Stimulated activated CD4-positive, alpha-beta T cell treated with anti-CD3 and anti-CD28 coated beads, Interleukin-1b, Interleukin-23, amount 100 ng/mL, for 4 hours (primary cell): ENCODE measurements at regions not wholly inside any gene's neighbourhood (a gene's known extent, or its start where the extent isn't known, plus 50 kb on each side); places are given as distances from the start of the nearest gene placed in this dataset.
"Not testable (repeated sequence)": the region's sequence is repeated elsewhere in the genome, so short reads cannot be mapped to it uniquely, and the experiment has no call there.

Source experiments
- DNase-seq, 2 donors: peaks; one replicate each; pipeline ENCODE4 v3.0.0-alpha.2; 2020; ENCODE audit warnings: low read depth in 2 of 2

- no peak for DNase-seq
Measured at GRCh38 chr2:211141646-211142045, 585.2 kb downstream of the CPS1 start.

- no peak for DNase-seq
Measured at GRCh38 chr2:211144078-211144477, 587.7 kb downstream of the CPS1 start.

DNA sequence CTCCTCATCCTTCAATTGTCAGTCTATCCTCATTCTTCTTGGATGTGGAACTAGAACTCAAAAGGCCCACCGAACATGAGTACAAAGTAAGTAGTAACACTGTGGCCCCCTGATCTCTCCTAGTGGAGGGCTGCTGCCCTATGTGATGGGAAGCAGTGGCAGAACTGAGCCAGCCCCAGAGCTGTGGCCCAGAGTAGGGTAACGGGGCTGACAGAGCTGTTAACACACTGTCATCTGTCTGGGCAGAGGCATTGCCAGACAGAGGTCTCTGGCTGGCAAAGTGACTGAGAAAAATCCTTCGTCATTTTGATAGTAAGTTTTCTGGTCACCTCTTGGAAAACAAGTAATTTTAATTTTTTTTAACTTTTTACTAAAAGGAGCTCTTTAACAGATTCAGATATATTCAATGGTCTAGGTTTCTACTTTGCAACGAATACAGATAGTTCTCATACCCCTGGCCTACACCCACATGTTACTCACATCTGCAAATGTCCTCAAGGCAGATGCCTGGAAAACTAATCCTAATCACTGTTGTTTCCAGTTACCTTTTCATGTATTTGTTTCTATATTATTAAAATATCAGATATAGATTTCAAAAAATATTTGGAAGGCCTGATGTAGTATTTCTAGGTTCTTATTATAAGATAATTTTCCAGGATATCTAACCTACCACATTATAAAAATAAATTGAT is 588.7 kb downstream of the CPS1 start:
- DNase-seq = no peak

- no peak for DNase-seq
Measured at GRCh38 chr2:211149731-211150130, 593.3 kb downstream of the CPS1 start.

- DNase-seq = no peak
Measured at GRCh38 chr2:211157211-211157610, 600.8 kb downstream of the CPS1 start.

- peak; percentile 28 to 55 for DNase-seq
Measured at GRCh38 chr2:211157856-211158463, 601.6 kb downstream of the CPS1 start.

DNA sequence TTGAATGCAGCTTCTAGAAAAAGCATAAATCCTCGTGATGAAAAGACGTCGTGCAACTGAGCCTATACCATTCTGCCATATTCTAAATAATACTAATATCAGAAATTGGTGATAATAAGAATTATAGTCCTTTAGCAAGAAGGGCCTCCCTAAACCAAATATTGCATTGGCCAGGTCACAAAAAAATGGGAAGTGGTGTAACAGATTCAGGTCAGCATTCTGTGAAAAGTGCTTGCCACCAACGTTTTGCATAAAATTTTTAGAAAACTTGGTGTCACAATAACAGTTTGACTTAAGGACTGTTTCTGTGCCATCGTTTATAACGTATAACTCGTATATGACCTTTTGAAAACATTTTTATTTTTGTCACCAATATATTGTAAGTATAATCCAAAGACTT is 603.6 kb downstream of the CPS1 start:
- DNase-seq = no peak

- DNase-seq = no peak
Measured at GRCh38 chr2:211161236-211161635, 604.8 kb downstream of the CPS1 start.

GRCh38 chr2:211162911-211163310 is 606.5 kb downstream of the CPS1 start:
- no peak for DNase-seq

DNA sequence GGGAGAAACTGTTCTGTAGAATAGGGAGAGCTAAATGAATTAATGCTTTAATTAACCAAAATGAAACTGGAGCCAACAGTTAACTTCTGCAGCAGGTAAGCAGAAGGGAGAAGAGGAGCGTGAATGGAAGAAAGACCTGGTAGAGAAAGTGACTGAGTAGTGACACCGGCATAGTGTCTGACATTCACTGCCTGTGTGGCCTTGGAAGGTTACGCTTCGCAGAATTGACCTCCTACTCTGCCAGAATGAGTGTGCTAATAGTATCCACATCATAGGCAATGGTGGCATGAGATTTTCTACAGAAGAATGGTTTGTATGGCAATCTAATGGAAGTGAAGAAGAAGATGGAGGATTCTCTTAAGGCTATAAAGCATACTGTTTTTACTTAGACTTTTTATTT is 614.4 kb downstream of the CPS1 start:
- DNase-seq = no peak

- DNase-seq = no peak
Measured at GRCh38 chr2:211174021-211174420, 617.6 kb downstream of the CPS1 start.

GRCh38 chr2:211174631-211175030 is 618.2 kb downstream of the CPS1 start:
- DNase-seq = no peak

DNA sequence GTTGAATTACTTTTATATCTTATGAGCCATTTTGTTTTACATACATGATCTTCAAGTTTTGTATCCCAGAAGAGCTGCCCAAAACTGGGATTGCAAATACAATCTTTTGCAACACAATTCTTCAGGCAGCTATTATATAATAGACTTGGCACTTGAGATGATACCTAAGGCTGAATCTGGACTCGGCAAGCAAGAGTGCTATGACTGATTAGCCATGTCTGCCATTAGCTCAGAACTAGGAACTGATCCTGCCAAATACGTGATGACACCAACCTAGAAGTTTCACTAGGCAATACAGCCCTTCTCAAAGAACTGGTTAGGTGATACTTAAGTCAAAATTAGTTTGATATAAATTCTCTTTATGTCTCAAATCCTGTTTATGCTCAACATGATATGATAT is 619.6 kb downstream of the CPS1 start:
- DNase-seq = no peak

- DNase-seq = no peak
Measured at GRCh38 chr2:211176514-211177141, 620.2 kb downstream of the CPS1 start.

DNA sequence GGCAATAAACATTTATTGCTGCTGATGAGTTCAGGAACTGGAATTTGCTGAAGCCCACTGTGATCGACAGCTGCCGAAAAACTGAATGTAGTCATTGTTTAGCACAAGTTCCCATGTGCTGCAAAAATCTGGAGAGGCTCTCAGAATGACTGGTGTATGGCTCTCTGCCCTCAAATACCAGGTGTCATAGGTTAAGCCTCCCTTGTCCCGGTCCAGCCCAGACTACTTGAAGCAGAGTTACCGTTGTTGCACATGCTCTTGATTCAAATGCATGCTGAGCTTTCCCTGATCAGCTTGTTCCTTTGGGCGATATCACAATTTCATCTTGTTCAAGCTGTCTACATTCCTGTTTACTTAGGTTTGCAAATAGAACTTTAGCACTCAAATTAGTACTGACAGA is 625.2 kb downstream of the CPS1 start:
- no peak for DNase-seq

DNA sequence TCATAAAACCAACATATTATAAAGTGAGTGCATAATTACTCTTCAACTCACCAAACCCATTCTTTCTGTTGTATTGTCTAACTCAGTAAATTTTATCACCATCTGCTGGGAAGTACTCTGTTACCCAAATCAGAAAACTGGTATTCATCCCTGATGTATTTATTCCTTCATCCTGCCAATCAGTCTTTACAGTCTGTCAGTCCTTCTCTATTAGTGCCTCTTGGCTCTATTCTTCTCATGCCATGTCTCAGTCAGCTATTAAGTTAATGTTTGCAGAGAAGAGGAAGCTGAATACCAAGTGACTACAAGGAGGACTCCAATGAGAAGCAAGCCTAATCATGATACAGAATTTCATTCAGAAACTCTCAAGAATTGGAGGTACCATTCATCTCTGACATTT is 631.2 kb downstream of the CPS1 start:
- no peak for DNase-seq

GRCh38 chr2:211203986-211204385 is 647.6 kb downstream of the CPS1 start:
- no peak for DNase-seq

GRCh38 chr2:211204456-211204855 is 648.1 kb downstream of the CPS1 start:
- no peak for DNase-seq

- no peak for DNase-seq
Measured at GRCh38 chr2:211204902-211205301, 648.5 kb downstream of the CPS1 start.

- DNase-seq = no peak
Measured at GRCh38 chr2:211205358-211205757, 649.0 kb downstream of the CPS1 start.

DNA sequence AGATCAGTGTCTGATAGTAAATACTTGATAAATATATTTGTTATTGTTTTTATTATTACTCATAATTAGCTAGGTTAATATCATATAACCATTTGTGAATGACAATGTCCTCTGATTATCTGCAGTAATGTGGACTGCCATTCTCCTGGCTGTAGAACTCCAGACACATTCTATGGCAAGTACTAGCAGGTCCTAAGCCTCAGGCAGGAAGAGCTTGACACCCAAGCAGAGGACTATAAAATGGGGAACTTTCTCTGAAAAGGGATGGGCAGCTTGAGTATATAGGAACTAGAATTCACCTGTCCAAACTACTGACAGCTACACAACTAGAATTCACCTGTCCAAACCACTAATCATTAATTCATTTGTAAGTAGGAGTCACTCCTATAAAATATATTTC is 649.4 kb downstream of the CPS1 start:
- no peak for DNase-seq

DNA sequence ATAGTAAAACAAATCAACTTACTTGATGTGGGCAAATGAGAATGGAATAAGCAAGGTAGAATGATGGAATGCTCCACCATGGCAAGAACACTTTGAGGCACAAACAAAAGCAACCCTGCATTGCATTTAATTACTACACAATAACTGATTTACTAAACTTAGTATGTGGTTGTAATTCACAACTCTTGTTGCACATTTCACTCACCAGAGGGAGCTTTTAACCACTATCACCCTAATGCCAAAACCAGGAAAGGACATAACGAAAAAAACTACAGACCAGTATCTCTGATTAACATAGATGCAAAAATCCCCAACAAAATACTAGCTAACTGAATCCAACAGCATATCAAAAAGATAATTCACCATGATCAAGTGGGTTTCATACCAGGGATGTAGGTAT is 659.8 kb downstream of the CPS1 start:
- no peak for DNase-seq

DNA sequence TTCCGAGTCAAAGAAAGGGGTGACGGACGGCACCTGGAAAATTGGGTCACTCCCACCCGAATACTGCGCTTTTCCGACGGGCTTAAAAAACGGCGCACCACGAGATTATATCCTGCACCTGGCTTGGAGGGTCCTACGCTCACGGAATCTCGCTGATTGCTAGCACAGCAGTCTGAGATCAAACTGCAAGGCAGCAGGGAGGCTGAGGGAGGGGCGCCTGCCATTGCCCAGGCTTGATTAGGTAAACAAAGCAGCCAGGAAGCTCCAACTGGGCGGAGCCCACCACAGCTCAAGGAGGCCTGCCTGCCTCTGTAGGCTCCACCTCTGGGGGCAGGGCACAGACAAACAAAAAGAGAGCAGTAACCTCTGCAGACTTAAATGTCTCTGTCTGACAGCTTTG is 663.1 kb downstream of the CPS1 start:
- DNase-seq = not testable (repeated sequence)
